DOHH2 (cell line): ENCODE measurements at regions not wholly inside any gene's neighbourhood (a gene's known extent, or its start where the extent isn't known, plus 50 kb on each side); places are given as distances from the start of the nearest gene placed in this dataset.

Experiments used
- H3F3A ChIP-seq: fragments of 200-600 bp; sonication (generic), shearing (Covaris generic); 2 replicates; pipeline ENCODE4 v1.6.0; 2016; ENCODE audit warnings: antibody characterized with exemption, mild to moderate bottlenecking; ENCODE audit not compliant: control insufficient read depth, insufficient read depth
- H3K27ac ChIP-seq: fragments of 200-600 bp; sonication (generic); 2 replicates; pipeline ENCODE4 v1.5.1; 2014; ENCODE audit warnings: low read depth, mild to moderate bottlenecking, low read length, moderate library complexity
- H3K27me3 ChIP-seq: fragments of 200-600 bp; sonication (generic); 2 replicates; pipeline ENCODE4 v1.6.1; 2014; ENCODE audit warnings: mild to moderate bottlenecking, low read length, mixed read lengths; ENCODE audit not compliant: control insufficient read depth
- H3K36me3 ChIP-seq: fragments of 200-600 bp; sonication (generic); 2 replicates; pipeline ENCODE4 v1.6.1; 2014; ENCODE audit warnings: mild to moderate bottlenecking, low read length, moderate library complexity, mixed read lengths; ENCODE audit not compliant: control insufficient read depth
- H3K4me1 ChIP-seq: fragments of 200-600 bp; sonication (generic); 2 replicates; pipeline ENCODE4 v1.6.1; 2014; ENCODE audit warnings: mild to moderate bottlenecking, low read length, mixed read lengths; ENCODE audit not compliant: control insufficient read depth
- H3K4me2 ChIP-seq: fragments of 200-600 bp; sonication (generic); 2 replicates; pipeline ENCODE4 v1.6.0; 2014; ENCODE audit warnings: mild to moderate bottlenecking, low read length, moderate library complexity
- H3K4me3 ChIP-seq: fragments of 200-600 bp; sonication (generic); 2 replicates; pipeline ENCODE4 v1.5.1; 2014; ENCODE audit warnings: mild to moderate bottlenecking, low read length, mixed read lengths
- H3K79me2 ChIP-seq: fragments of 200-600 bp; sonication (generic); 2 replicates; pipeline ENCODE4 v1.6.1; 2014; ENCODE audit warnings: mild to moderate bottlenecking, low read length, mixed read lengths; ENCODE audit not compliant: control insufficient read depth
- H3K9me2 ChIP-seq: fragments of 200-600 bp; sonication (generic); replicated peaks from 2 replicates; pipeline ENCODE4 v1.6.1; 2014; ENCODE audit warnings: mild to moderate bottlenecking, low read length, mixed read lengths; ENCODE audit not compliant: control insufficient read depth
- H3K9me3 ChIP-seq: fragments of 200-600 bp; sonication (generic); 2 replicates; pipeline ENCODE4 v1.6.1; 2014; ENCODE audit warnings: antibody characterized with exemption, low read length, mixed read lengths; ENCODE audit not compliant: control insufficient read depth, insufficient read depth
- H4K20me1 ChIP-seq: fragments of 200-600 bp; sonication (generic); 2 replicates; pipeline ENCODE4 v1.6.0; 2014; ENCODE audit warnings: low read depth, mild to moderate bottlenecking, antibody characterized with exemption, low read length, moderate library complexity; ENCODE audit not compliant: control insufficient read depth, insufficient read depth
- CTCF ChIP-seq: fragments of 200-600 bp; sonication (generic); IDR thresholded peaks from one replicate; pipeline ENCODE4 v1.5.1; 2014; ENCODE audit warnings: antibody characterized with exemption, mild to moderate bottlenecking, low read depth, low read length; ENCODE audit not compliant: poor library complexity, severe bottlenecking
- EZH2phosphoT487 ChIP-seq: fragments of 200-600 bp; sonication (generic); IDR thresholded peaks from 2 replicates; pipeline ENCODE4 v1.6.1; 2017; ENCODE audit warnings: borderline replicate concordance, mild to moderate bottlenecking, antibody characterized with exemption, low read length, moderate library complexity, mixed read lengths

- H3K27me3 ChIP-seq: no peaks in the 10 kb centered on the region
- no peak overlapping the region for H3K4me3 ChIP-seq
- no peaks in the 10 kb centered on the region for H3K79me2 ChIP-seq
- TF ChIP-seq CTCF (no peak), EZH2phosphoT487 (no peak)
- no peak overlapping the region for H3K27ac ChIP-seq
- H3K9me3 ChIP-seq: no peaks in the 10 kb centered on the region
- H3K4me1 ChIP-seq: peaks cover 56% of the 10 kb centered on the region
- no peaks in the 10 kb centered on the region for H3K9me2 ChIP-seq
- 0 out of 2 replicates have a peak, but pooled peaks cover 3% of the 10 kb centered on the region for H3F3A ChIP-seq
- no peak overlapping the region for H3K4me2 ChIP-seq
- no peaks in the 10 kb centered on the region for H3K36me3 ChIP-seq
- H4K20me1 ChIP-seq: no peaks in the 10 kb centered on the region
These were observed 63.2 kb upstream of the VPREB1 start for GRCh38 chr22:22181341-22181850.

DNA sequence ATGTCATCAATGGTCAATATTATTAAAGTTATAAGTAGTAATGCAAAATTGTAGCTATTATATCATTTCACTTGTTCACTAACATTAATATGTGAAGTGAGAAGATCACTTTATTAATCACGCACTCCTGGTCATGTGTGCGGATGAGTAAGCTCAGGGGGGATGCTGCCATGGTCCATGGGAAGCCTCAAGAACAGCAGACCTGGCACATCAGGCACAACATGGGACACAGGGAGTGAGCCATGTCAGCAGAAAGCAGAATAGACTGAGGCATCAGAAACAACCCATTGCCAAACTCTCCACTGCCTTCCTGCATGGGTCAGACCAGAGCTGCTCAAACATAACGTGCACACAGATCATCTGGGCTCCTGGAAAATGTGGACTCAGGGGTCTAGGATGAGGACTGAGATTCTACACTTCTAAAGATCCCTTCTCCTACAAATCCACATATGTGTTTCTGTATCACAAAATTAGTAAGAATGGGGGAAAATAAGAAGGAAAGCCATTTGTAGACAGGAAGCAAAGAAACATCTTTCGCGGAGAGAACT is 63.8 kb upstream of the VPREB1 start:
- H3K79me2 ChIP-seq: no peaks in the 10 kb centered on the region
- peaks cover 56% of the 10 kb centered on the region for H3K4me1 ChIP-seq
- no peak overlapping the region for H3K4me3 ChIP-seq
- no peaks in the 10 kb centered on the region for H3K27me3 ChIP-seq
- TF ChIP-seq CTCF: no peak
- no peak for TF ChIP-seq EZH2phosphoT487
- no peak overlapping the region for H3K27ac ChIP-seq
- H3K36me3 ChIP-seq: no peaks in the 10 kb centered on the region
- 0 out of 2 replicates have a peak, but pooled peaks cover 3% of the 10 kb centered on the region for H3F3A ChIP-seq
- no peak overlapping the region for H3K4me2 ChIP-seq
- no peaks in the 10 kb centered on the region for H4K20me1 ChIP-seq
- no peaks in the 10 kb centered on the region for H3K9me2 ChIP-seq
- H3K9me3 ChIP-seq: no peaks in the 10 kb centered on the region

DNA sequence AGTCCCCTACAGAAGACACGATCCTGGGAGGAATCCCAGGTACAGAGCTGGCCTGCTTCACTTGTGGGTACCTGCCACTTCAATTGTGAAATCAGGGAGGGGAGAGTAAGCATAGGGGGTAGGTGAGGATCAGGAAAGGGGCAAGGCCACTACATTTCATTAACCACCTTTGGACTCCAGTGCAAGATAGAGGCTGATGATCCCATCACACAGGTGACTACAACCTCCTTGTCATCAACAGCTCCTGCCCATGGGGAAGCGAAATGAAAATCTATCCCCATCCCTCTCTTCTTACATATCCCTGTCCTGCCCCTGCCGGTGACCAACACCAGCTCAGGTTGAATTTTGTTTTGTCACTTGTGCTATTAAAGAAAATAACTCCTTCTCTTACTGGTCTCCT is 64.7 kb upstream of the VPREB1 start:
- Histone ChIP-seq H3K79me2 (no peaks in the 10 kb centered on the region), H3K9me3 (no peaks in the 10 kb centered on the region), H3K9me2 (no peaks in the 10 kb centered on the region), H3F3A (0 out of 2 replicates have a peak, but pooled peaks cover 3% of the 10 kb centered on the region), H3K4me1 (peaks cover 53% of the 10 kb centered on the region), H3K4me2 (no peak overlapping the region), H4K20me1 (no peaks in the 10 kb centered on the region), H3K27me3 (no peaks in the 10 kb centered on the region), H3K36me3 (no peaks in the 10 kb centered on the region), H3K27ac (no peak overlapping the region), H3K4me3 (no peak overlapping the region)
- TF ChIP-seq CTCF: no peak
- TF ChIP-seq EZH2phosphoT487: no peak
